ENCODE measurements at regions not wholly inside any gene's neighbourhood (a gene's known extent, or its start where the extent isn't known, plus 50 kb on each side); places are given as distances from the start of the nearest gene placed in this dataset.

GRCh38 chr2:118772487-118773200 is 74.8 kb downstream of the EN1 start:
- TF ChIP-seq CTCF (IDR thresholded peaks at IDR 0.05; ENCODE audit: low read depth, low read length) = no peak
- H3K4me1 ChIP-seq = no peaks in the 10 kb centered on the region
- no peaks in the 10 kb centered on the region for H3K9me3 ChIP-seq
- H3K27me3 ChIP-seq = no peaks in the 10 kb centered on the region
- DNase-seq = no peak
- no peak overlapping the region for H3K4me3 ChIP-seq (ENCODE audit: low read depth, low read length)
- H3K36me3 ChIP-seq = no peaks in the 10 kb centered on the region

GRCh38 chr2:118769707-118770400 is 77.6 kb downstream of the EN1 start:
- Histone ChIP-seq H3K36me3 (no peaks in the 10 kb centered on the region), H3K4me3 (ENCODE audit: low read depth, low read length) (no peak overlapping the region), H3K4me1 (no peaks in the 10 kb centered on the region), H3K27me3 (no peaks in the 10 kb centered on the region), H3K9me3 (no peaks in the 10 kb centered on the region)
- DNase-seq = no peak
- TF ChIP-seq CTCF (IDR thresholded peaks at IDR 0.05; ENCODE audit: low read depth, low read length) = no peak

GRCh38 chr2:118766871-118767270 is 80.6 kb downstream of the EN1 start:
- no peaks in the 10 kb centered on the region for H3K27me3 ChIP-seq
- no peaks in the 10 kb centered on the region for H3K36me3 ChIP-seq
- H3K4me3 ChIP-seq (ENCODE audit: low read depth, low read length) = no peak overlapping the region
- no peak for TF ChIP-seq CTCF (IDR thresholded peaks at IDR 0.05; ENCODE audit: low read depth, low read length)
- no peaks in the 10 kb centered on the region for H3K9me3 ChIP-seq
- DNase-seq = no peak
- no peaks in the 10 kb centered on the region for H3K4me1 ChIP-seq

- H3K36me3 ChIP-seq = no peaks in the 10 kb centered on the region
- H3K27me3 ChIP-seq = no peaks in the 10 kb centered on the region
- DNase-seq = no peak
- H3K4me3 ChIP-seq (ENCODE audit: low read depth, low read length) = no peak overlapping the region
- no peaks in the 10 kb centered on the region for H3K9me3 ChIP-seq
- no peaks in the 10 kb centered on the region for H3K4me1 ChIP-seq
- TF ChIP-seq CTCF (IDR thresholded peaks at IDR 0.05; ENCODE audit: low read depth, low read length) = no peak
Measured at GRCh38 chr2:118764855-118765254, 82.6 kb downstream of the EN1 start.

- Histone ChIP-seq H3K27me3 (no peaks in the 10 kb centered on the region), H3K4me3 (ENCODE audit: low read depth, low read length) (no peak overlapping the region), H3K36me3 (no peaks in the 10 kb centered on the region), H3K4me1 (no peaks in the 10 kb centered on the region), H3K9me3 (no peaks in the 10 kb centered on the region)
- TF ChIP-seq CTCF (IDR thresholded peaks at IDR 0.05; ENCODE audit: low read depth, low read length) = no peak
- DNase-seq = no peak
Measured at GRCh38 chr2:118763797-118764196, 83.7 kb downstream of the EN1 start.

- DNase-seq = no peak
- no peaks in the 10 kb centered on the region for H3K9me3 ChIP-seq
- no peaks in the 10 kb centered on the region for H3K27me3 ChIP-seq
- H3K4me1 ChIP-seq = no peaks in the 10 kb centered on the region
- no peaks in the 10 kb centered on the region for H3K36me3 ChIP-seq
- TF ChIP-seq CTCF (IDR thresholded peaks at IDR 0.05; ENCODE audit: low read depth, low read length) = no peak
- no peak overlapping the region for H3K4me3 ChIP-seq (ENCODE audit: low read depth, low read length)
Measured at GRCh38 chr2:118762290-118762689, 85.2 kb downstream of the EN1 start.

All from BE2C (cell line).